ENCODE measurements at regions not wholly inside any gene's neighbourhood (a gene's known extent, or its start where the extent isn't known, plus 50 kb on each side); places are given as distances from the start of the nearest gene placed in this dataset.
"Not testable (repeated sequence)": the region's sequence is repeated elsewhere in the genome, so short reads cannot be mapped to it uniquely, and the experiment has no call there.

DNA sequence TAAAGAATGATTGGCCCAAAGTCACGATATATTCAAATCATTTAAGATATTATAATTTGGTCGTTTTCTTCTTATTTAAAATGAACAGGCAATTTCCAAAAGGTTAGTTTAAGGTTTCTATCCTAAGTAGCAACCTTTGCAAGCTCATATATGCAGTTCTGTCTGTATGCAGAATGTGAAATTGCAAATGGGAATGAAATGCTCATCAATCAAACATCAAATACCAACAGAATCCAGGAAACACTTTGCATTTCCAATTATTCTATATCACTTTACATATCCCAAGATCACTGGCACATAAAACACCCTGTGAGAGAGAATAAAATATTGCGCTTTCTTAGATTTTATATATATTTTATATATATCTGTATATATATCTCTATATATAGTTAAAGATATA lies 237.3 kb downstream of the NRIP1 start:
- no peak for DNase-seq (ENCODE audit: low read depth in 1 of 2, low spot score in 1 of 2)

DNA sequence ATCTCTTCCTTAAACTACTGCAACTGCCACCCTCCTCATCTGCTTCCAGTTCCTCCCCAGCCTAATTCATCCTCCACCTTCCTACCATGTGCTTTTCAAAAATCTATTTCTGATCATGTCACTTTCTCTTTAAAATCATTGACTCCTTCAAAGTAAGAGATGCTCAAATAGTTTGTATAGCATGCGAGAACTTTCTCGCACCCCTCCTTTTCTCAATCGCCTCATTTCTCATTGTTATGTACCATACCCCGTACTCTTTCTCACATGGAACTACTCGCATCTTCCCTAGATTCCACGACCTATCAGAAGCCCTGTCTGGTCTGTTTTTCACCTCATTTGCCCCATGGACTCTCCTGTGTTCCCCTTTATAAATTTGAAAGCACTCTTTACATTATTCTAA lies 238.2 kb downstream of the NRIP1 start:
- DNase-seq (ENCODE audit: low read depth in 1 of 2, low spot score in 1 of 2): no peak

- DNase-seq (ENCODE audit: low read depth in 1 of 2, low spot score in 1 of 2): peak in 1 of 2 donors; percentile 11
Observed at GRCh38 chr21:14825514-14825974, 239.3 kb downstream of the NRIP1 start.

- no peak for DNase-seq (ENCODE audit: low read depth in 1 of 2, low spot score in 1 of 2)
Observed at GRCh38 chr21:14824126-14824525, 240.7 kb downstream of the NRIP1 start.

DNA sequence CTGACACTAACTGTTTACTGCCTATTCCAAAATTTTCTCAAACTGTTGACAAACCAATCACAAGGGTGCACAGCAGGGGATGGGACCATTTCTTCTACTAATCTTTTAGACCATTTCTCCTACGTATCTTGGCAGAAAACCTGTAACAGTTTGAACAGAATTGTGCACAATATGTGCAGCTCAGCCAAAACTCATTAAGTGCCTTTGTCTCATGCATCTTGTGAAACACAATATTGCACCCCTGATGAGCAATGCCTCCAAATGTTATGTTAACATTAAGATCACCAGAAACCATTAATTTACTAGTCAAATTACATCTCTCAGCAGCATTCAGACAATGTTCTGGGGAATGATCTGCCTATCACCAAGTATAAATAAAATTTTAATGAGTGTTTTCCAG lies 247.5 kb downstream of the NRIP1 start:
- no peak for DNase-seq (ENCODE audit: low read depth in 1 of 2, low spot score in 1 of 2)

GRCh38 chr21:14814991-14815390 lies 249.8 kb downstream of the NRIP1 start:
- DNase-seq (ENCODE audit: low read depth in 1 of 2, low spot score in 1 of 2): no peak

GRCh38 chr21:14814282-14814681 lies 250.5 kb downstream of the NRIP1 start:
- DNase-seq (ENCODE audit: low read depth in 1 of 2, low spot score in 1 of 2): no peak

GRCh38 chr21:14804170-14804569 lies 258.1 kb upstream of the SAMSN1 start:
- DNase-seq (ENCODE audit: low read depth in 1 of 2, low spot score in 1 of 2): not testable (repeated sequence)

- DNase-seq (ENCODE audit: low read depth in 1 of 2, low spot score in 1 of 2): no peak
Observed at GRCh38 chr21:14797543-14797942, 251.4 kb upstream of the SAMSN1 start.

- DNase-seq (ENCODE audit: low read depth in 1 of 2, low spot score in 1 of 2): no peak
Observed at GRCh38 chr21:14787312-14787711, 241.2 kb upstream of the SAMSN1 start.

DNA sequence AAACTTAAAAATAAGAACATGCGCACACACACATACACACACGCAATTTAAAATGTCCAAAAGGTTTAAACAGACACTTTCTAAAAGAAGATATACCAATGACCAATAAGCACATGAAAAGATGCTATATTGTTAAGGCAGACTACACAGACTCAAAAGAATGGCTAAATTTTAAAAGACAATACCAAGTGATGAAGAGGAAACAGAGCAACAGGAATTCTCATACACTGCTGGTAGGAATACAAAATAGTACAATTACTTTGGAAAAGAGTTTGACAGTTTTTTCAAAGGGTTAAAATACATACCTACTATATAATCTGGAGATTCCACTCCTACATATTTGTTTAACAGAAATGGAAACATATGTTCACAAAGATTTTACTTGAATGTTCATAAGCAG lies 239.6 kb upstream of the SAMSN1 start:
- DNase-seq (ENCODE audit: low read depth in 1 of 2, low spot score in 1 of 2): no peak

GRCh38 chr21:14773777-14774345 lies 227.7 kb upstream of the SAMSN1 start:
- peak; percentile 22 to 51 for DNase-seq (ENCODE audit: low read depth in 1 of 2, low spot score in 1 of 2)

DNA sequence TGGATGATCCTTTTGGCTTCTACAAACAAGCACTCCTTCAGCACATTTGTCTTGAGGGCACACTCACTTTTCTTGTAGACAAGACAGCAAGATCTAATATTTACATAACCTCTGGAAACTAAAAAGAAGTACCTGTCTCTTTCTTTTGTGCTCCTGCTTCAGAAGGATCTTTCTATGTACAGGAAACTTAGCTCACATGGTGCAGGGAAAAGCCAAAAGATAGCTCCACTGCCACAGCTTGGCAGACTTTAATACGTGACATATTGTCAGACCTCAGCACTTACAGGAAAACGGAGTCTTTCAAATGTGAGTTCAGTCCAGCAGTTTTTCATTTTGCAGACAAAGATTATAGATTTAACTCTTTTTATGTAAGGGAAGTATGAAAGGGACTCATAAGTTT lies 225.5 kb upstream of the SAMSN1 start:
- DNase-seq (ENCODE audit: low read depth in 1 of 2, low spot score in 1 of 2): no peak

- no peak for DNase-seq (ENCODE audit: low read depth in 1 of 2, low spot score in 1 of 2)
Observed at GRCh38 chr21:14768042-14768441, 221.9 kb upstream of the SAMSN1 start.

DNA sequence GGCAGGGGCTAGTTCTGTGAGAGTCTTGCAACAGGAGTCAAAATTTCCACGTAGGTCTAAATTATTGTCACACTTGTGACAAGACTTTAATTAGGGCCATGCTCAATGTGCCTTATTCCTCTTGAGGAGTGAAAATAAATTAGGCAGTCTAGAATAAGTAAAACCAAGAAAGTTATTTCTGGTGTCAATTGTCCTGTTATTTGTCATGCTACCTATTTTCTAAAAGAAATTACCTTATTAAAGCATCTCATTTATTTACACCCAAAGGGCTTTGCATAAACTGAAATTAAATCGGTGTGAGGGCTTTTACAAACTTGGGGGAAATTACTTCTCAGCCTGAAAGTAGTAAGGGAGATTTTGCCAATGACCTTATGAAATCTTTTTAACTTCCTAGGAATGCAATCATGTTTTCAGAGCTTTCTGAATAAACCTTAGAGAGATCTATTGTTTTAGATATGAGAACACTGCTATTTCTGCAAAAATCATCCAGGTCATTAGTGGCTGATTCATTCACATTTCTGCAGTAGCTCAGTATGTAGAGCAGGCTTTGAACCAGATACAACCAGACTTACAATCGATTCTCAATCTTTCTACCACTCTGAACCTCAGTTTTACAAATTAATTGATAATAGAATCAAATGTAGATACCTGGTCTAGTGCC lies 221.2 kb upstream of the SAMSN1 start:
- no peak for DNase-seq (ENCODE audit: low read depth in 1 of 2, low spot score in 1 of 2)

DNA sequence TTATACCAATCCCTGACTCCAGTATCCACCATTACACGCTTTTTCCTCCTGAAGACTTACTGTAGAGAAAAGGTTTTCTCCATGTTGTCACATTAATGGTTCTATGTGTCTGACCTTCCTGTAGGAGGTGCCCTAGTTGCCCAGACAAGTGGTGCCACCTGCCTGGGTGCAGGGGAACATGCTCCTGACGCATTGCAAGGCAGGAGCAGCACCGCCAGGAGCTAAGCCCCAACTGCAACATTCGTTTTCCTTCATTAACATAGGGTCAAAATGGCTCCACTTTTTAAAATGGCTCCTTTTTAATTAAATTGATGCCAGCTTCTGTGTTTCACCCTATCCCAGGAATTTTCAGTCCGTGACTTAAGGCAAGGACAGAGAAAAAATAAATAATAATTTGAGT lies 220.1 kb upstream of the SAMSN1 start:
- DNase-seq (ENCODE audit: low read depth in 1 of 2, low spot score in 1 of 2): no peak

- no peak for DNase-seq (ENCODE audit: low read depth in 1 of 2, low spot score in 1 of 2)
Observed at GRCh38 chr21:14763695-14764064, 217.6 kb upstream of the SAMSN1 start.

GRCh38 chr21:14762734-14763694 lies 216.9 kb upstream of the SAMSN1 start:
- DNase-seq (ENCODE audit: low read depth in 1 of 2, low spot score in 1 of 2): no peak

DNA sequence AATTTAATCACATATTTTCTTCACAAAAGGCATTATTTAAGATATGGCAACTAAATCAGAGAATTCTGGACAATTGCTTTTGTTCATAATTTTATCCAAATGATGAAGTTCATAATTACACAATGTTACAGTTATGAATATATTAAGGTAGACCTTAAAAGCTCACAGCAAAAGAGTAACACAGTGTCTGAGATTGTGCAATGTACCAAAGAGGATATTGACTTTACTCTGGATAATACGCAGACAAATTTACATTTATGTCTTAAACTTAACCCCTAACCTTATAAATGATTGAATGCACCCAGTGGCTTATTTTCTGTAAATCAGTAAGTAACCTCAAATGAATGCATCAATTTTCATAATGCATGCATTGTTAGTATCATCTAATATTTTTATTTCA lies 216.2 kb upstream of the SAMSN1 start:
- DNase-seq (ENCODE audit: low read depth in 1 of 2, low spot score in 1 of 2): no peak

GRCh38 chr21:14759285-14759684 lies 213.2 kb upstream of the SAMSN1 start:
- no peak for DNase-seq (ENCODE audit: low read depth in 1 of 2, low spot score in 1 of 2)

GRCh38 chr21:14758849-14759248 lies 212.7 kb upstream of the SAMSN1 start:
- DNase-seq (ENCODE audit: low read depth in 1 of 2, low spot score in 1 of 2): no peak

Measured in activated CD4-positive, alpha-beta T cell treated with anti-CD3 and anti-CD28 coated beads, Interleukin-2, amount 50 U/mL, for 24 hours (primary cell).